ENCODE measurements at regions not wholly inside any gene's neighbourhood (a gene's known extent, or its start where the extent isn't known, plus 50 kb on each side); places are given as distances from the start of the nearest gene placed in this dataset.

GRCh38 chr3:105246536-105246935 is 120.2 kb upstream of the ALCAM start:
- H3K9me3 Mint-ChIP-seq: peaks cover 9% of the 10 kb centered on the region
- H3K36me3 Mint-ChIP-seq: no peaks in the 10 kb centered on the region
- H3K27me3 Mint-ChIP-seq: no peaks in the 10 kb centered on the region
- H3K27ac Mint-ChIP-seq: no peak overlapping the region
- TF ChIP-seq CTCF (conservative IDR thresholded peaks at IDR 0.05): no peak
- no peak for DNase-seq (ENCODE audit: extremely low spot score, unreplicated experiment)
- H3K4me3 Mint-ChIP-seq: no peak overlapping the region
- no peaks in the 10 kb centered on the region for H3K4me1 Mint-ChIP-seq (ENCODE audit: unreplicated experiment)

- no peak for TF ChIP-seq CTCF (conservative IDR thresholded peaks at IDR 0.05)
- H3K9me3 Mint-ChIP-seq: no peaks in the 10 kb centered on the region
- H3K4me3 Mint-ChIP-seq: no peak overlapping the region
- no peak for DNase-seq (ENCODE audit: extremely low spot score, unreplicated experiment)
- no peaks in the 10 kb centered on the region for H3K27me3 Mint-ChIP-seq
- H3K36me3 Mint-ChIP-seq: no peaks in the 10 kb centered on the region
- H3K27ac Mint-ChIP-seq: no peak overlapping the region
- peaks cover 13% of the 10 kb centered on the region for H3K4me1 Mint-ChIP-seq (ENCODE audit: unreplicated experiment)
Measured at GRCh38 chr3:105253225-105253624, 113.5 kb upstream of the ALCAM start.

DNA sequence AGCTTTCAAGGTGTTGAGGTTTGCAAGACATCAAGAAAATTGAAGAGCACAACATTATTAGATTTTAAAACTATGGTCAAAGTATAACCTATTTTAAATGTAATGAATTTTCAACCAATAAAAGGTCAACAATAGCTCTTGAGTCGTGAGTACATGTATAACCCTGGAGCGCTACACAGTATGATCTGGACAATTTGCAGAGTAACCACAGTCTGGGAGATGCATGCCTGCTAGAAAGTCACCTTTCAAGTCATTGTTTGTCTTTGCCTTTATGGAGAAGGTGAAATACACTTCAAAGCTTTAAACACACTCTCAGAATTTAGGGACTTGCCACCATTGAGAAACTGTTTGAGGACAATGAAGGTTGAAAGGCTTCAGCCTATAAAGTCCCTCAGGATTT is 112.6 kb upstream of the ALCAM start:
- Mint-ChIP-seq H3K4me1 (ENCODE audit: unreplicated experiment) (peaks cover 13% of the 10 kb centered on the region), H3K9me3 (no peaks in the 10 kb centered on the region), H3K27ac (no peak overlapping the region), H3K4me3 (no peak overlapping the region), H3K27me3 (no peaks in the 10 kb centered on the region), H3K36me3 (no peaks in the 10 kb centered on the region)
- TF ChIP-seq CTCF (conservative IDR thresholded peaks at IDR 0.05): no peak
- no peak for DNase-seq (ENCODE audit: extremely low spot score, unreplicated experiment)

DNA sequence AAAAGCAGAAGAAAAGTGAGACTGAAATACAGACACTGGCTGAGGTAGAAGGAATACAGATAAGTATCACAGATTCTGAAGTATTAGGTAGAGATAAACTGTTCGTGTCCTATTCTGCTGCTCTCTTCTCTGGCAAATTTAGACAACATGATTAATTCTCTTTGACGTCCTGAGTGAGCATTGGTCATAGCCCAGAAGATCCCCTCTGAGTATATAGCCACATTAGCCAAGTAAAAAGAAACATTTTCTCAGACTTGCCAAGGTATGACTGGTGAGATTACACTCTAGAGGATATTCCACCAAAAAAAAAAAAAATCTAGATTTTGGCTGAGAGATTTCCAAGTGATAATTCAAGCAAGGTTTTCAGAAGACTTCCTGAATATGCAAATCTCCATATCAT is 111.4 kb upstream of the ALCAM start:
- no peak for DNase-seq (ENCODE audit: extremely low spot score, unreplicated experiment)
- Mint-ChIP-seq H3K4me1 (ENCODE audit: unreplicated experiment) (peaks cover 13% of the 10 kb centered on the region), H3K36me3 (no peaks in the 10 kb centered on the region), H3K27me3 (no peaks in the 10 kb centered on the region), H3K4me3 (no peak overlapping the region), H3K27ac (no peak overlapping the region), H3K9me3 (no peaks in the 10 kb centered on the region)
- no peak for TF ChIP-seq CTCF (conservative IDR thresholded peaks at IDR 0.05)

DNA sequence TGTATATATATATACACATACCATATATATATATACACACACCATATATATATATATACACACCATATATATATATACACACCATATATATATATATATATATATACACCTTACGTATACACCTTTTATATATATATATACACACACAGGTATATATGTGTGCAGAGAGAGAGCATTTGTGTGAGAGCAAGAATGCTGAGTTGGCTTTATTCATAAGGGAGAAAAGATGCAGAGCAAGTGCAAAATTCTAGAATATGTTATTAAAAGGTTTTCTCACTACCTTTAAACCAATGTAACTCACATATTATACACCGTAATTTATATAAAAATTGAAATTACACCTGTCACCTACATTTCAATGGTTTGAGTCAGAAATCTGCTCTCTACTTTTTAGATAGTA is 107.2 kb upstream of the ALCAM start:
- no peak for DNase-seq (ENCODE audit: extremely low spot score, unreplicated experiment)
- no peaks in the 10 kb centered on the region for H3K4me1 Mint-ChIP-seq (ENCODE audit: unreplicated experiment)
- no peak for TF ChIP-seq CTCF (conservative IDR thresholded peaks at IDR 0.05)

GRCh38 chr3:105260385-105260784 is 106.3 kb upstream of the ALCAM start:
- no peak for DNase-seq (ENCODE audit: extremely low spot score, unreplicated experiment)
- no peaks in the 10 kb centered on the region for H3K27me3 Mint-ChIP-seq
- no peak for TF ChIP-seq CTCF (conservative IDR thresholded peaks at IDR 0.05)
- H3K9me3 Mint-ChIP-seq: no peaks in the 10 kb centered on the region
- no peak overlapping the region for H3K4me3 Mint-ChIP-seq
- H3K4me1 Mint-ChIP-seq (ENCODE audit: unreplicated experiment): no peaks in the 10 kb centered on the region
- H3K36me3 Mint-ChIP-seq: no peaks in the 10 kb centered on the region
- H3K27ac Mint-ChIP-seq: no peak overlapping the region

More for the DNA sequence above, 107.2 kb upstream of the ALCAM start:
- Mint-ChIP-seq H3K4me3 (no peak overlapping the region), H3K27ac (no peak overlapping the region), H3K27me3 (no peaks in the 10 kb centered on the region), H3K36me3 (no peaks in the 10 kb centered on the region), H3K9me3 (no peaks in the 10 kb centered on the region)

Measured in type B pancreatic cell (in vitro differentiated cells).